Stimulated activated CD4-positive, alpha-beta T cell treated with anti-CD3 and anti-CD28 coated beads, Interleukin-1b, Interleukin-23, amount 100 ng/mL, for 48 hours (primary cell): ENCODE measurements at regions not wholly inside any gene's neighbourhood (a gene's known extent, or its start where the extent isn't known, plus 50 kb on each side); places are given as distances from the start of the nearest gene placed in this dataset.
"Not testable (repeated sequence)": the region's sequence is repeated elsewhere in the genome, so short reads cannot be mapped to it uniquely, and the experiment has no call there.

Experiments used
- DNase-seq: peaks from one replicate; pipeline ENCODE4 v3.0.0-alpha.2; 2020

DNA sequence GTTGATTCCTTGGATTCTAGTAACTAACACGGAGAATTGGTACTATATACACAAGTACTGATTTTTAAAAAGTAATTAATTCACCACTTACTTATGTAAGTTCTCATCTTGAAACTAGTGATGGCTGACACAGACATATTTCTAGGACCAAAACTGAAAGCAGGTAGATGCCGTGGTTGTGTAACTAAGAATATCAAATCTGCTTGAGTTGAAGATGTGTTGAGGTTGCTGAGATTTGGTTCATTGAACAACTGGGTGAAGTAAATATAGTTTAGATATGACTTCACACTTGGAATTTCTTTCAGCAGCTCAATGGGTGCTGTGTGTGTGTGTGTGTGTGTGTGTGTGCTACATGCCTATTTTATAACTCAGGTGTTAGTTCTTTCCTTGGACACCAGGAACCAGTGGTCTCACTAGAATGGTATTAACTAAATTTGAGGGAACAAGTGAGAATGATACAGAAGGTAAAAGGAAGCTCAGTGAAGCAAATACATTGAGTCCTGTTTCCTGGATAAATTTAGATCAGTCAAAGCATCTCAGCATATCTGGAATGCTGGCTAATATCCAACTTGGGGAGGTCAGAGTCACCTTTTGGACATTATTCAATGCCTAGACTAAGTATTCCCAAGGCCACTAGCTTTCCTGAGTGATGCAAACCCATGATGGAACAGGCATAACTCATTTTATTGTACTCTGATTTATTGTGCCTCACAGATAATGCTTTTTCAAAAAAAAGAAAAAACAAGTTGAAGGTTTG lies 110.7 kb upstream of the ZEB2 start:
- no peak for DNase-seq

- no peak for DNase-seq
Observed at GRCh38 chr2:144629935-144630334, 110.0 kb upstream of the ZEB2 start.

DNA sequence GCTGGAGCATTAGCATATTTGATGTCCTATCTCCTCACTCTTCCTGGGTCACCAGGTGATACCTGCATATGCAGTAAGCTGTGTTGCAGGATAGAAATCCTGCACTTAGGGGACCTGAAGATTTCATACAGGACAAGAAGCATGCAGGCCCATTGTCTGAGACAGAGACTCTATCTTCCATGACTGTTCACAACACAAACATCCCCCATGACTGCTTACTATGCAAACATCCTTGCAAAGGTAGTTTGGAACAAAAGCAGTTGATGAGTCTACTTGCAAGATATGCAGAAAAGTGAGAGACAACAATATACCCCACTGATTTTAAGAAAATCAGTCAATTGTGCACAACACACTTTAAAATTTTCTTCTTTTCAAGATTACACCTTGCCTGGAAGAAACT lies 108.6 kb upstream of the ZEB2 start:
- no peak for DNase-seq

- DNase-seq: no peak
Observed at GRCh38 chr2:144625626-144626025, 105.7 kb upstream of the ZEB2 start.

DNA sequence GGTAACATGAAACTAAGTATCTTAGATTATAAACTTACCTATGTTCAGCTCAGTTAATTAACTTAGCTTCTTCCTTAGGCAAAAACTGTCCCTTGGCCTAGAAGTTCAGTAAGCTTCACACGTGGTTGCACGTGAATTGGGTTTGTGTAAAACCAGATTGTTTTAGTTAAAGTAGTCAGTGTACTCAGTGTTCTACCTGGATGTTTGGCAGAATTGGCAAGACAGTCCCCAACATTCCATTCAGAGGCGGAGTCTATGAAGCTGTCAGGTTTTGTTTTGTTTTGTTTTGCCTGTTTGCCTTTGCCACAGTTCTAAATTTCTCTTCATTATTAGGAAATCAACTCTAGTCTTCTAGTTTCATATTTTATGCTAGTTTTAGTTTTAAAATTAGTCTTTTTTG lies 105.3 kb upstream of the ZEB2 start:
- no peak for DNase-seq

DNA sequence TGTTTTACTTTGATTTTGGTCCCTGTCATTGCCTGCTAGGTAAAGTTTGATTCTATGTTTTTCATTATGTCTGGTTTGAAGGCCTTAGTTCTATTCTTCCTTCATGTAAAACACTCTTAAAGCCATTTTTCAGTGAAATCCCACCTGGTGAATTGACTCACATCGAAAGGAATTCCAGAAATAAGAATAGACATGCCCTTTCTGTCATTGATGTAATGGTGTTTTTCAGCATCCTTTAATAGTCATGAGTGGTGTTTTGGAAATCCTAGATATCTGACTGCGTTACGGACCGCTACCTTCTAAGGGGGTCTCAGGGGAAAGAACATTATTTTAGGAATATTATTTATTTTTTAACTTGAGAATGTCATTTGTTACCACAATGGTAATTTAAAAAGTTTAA lies 104.5 kb upstream of the ZEB2 start:
- DNase-seq: no peak

DNA sequence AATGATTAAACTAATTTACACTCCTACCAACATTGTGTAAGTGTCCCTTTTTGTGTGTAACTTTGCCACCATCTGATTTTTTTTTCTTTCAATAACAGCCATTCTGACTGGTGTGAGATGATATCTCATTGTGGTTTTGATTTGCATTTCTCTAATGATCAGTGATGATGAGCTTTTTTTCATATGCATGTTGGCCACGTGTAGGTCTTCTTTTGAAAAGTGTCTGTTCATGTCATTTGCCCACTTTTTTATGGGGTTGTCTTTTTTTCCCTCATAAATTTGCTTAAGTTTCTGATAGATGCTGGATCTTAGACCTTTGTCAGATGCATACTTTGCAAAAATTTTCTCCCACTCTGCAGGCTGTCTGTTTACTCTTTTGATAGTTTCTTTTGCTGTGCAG lies 102.5 kb upstream of the ZEB2 start:
- DNase-seq: not testable (repeated sequence)

GRCh38 chr2:144621266-144621665 lies 101.3 kb upstream of the ZEB2 start:
- no peak for DNase-seq

DNA sequence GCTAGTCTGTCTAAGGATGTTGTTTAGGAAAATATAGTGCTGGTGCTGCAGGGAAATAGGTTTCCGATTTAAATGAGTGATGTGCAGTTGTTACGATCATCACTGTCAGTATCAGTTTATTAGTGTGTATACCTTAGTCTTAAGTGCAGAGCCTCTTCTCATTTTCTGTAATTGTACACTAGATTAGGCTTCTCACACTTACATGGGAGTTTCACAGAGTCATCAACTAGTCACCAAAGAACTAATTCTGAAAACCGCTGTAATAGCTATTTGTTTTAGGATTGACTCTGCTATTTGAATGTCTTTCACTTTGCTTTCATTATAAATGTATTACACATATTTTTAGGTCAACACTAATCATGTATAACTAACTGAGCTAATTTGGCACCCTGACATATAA lies 99.8 kb upstream of the ZEB2 start:
- no peak for DNase-seq

GRCh38 chr2:144617171-144617570 lies 97.3 kb upstream of the ZEB2 start:
- DNase-seq: not testable (repeated sequence)

DNA sequence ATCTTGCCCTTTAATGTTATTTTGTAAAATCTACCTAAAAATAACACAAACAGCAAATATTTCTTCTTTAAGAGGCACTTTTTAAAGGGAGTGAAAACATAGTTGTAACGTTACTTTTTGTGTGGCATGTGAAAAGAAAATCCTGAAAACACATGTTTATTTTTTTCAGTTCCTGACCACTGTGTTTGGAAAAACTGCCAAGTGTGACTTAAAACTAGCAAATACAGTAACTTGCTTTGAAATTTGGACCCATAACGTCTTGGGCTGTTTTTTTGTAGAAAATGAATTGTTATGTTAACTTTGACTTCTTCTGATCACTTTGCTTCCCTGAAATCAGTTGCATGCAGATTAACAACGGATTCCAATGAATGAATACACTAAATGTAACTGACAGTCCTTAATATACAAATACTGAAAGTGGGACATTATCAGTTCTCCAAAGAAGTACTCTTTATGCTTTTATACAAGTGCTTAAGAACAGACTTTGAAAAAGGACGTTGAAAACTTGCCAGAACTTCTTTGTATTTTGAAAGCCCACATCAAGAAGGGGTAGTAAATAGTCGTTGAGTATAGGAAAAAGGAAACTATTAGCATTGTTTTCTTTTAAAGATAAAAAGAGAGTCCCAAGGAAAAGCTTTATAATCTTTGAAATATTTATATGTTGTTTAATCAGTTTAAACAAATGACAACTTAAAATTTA lies 96.1 kb upstream of the ZEB2 start:
- DNase-seq: no peak

DNA sequence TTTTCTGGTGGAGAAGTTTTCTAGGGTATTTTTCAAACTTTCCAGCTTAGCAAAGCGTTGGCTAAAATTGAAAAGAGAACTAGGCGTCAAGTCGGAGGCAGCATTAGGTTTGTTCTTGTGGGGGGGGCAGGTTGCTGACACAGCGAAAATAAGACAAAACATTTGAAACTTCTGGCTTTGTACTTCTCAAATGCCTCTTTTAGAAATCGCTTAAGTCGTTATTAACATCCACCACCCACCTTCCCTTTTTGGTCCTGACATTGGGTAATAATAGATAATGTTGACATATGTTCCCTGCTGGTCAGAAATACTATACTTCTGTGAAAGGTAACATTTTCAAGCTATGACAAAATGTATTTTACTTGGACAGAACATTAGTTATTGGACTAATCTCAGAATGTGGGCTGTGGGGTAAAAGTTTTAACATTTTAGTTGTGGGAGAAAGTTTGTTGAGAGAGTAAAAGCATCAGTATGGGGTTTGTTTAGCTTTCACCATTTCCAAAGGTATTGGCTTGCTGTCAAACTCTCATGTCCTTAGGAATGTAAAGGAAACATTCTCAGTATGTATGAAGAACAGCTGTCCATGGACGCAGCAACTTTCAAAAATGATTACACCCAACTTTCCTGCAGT lies 88.1 kb upstream of the ZEB2 start:
- DNase-seq: no peak

DNA sequence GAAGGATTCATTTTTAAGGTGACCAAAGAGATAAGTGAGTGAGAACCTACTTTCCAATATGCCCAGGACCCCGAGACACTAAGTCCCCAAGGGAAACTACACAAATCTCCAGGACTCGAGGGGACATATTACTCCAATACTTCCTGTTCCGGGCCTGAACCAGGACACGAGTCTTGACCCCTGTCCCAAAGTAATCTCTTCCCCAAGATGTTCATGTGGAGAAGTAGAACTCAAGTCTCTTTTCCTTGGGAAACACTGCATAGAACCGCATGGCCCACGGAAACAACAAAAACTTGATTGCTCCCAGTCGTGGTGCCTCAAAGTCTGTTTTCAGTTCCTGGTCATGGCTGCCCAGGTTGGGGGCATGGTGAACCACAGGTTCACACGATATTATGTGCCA lies 87.2 kb upstream of the ZEB2 start:
- DNase-seq: no peak

DNA sequence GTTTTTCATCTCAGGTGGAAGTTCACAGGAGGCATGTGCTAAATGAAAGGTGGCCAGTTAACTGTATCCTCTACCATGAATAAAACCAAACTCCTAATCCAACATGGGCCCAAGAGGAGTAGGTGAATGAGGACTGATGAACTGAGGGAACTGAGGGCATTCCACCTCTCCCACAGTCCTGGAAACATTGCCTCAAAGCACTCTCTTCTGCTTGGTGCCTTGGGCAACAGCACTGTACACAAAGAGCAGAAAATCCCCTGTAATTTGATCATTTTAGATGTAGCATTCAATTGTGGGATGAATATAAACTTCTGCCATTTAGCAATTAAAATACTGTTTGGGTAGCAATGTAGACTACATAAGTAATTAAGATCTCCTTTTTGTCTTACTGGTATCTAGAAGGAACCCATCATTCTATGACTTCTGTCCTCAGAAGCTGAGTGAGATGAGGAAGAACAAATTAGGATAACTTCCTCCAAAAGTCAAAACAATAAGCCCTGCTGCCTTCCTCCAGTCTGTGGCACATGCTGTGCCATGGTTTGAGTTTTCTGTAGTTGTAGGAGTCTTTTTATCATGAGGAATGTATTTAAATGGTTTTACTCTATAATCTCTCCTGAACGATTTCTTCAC lies 86.7 kb upstream of the ZEB2 start:
- no peak for DNase-seq

GRCh38 chr2:144605231-144605840 lies 85.4 kb upstream of the ZEB2 start:
- no peak for DNase-seq

- DNase-seq: no peak
Observed at GRCh38 chr2:144603334-144603733, 83.4 kb upstream of the ZEB2 start.

DNA sequence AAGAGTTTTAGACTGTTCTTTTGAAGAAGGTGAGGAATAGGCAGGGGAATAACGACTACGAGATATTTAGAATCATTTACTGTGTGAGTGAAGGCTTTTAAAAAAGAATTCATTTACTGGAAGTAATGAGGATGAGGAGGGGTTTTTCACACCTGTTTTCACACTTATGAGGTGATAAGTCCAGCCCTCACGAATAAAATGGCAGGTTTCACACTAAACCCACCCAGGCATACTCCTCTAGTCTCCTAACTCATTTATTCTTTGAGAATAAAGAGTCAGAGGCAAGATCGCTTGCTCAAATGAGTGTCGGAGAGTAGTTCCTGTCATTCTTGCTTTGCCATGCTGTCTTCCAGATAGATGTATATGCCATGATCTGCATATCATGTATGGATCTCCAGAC lies 79.0 kb upstream of the ZEB2 start:
- DNase-seq: no peak

- DNase-seq: no peak
Observed at GRCh38 chr2:144597894-144598593, 78.1 kb upstream of the ZEB2 start.

GRCh38 chr2:144597388-144597787 lies 77.5 kb upstream of the ZEB2 start:
- no peak for DNase-seq

DNA sequence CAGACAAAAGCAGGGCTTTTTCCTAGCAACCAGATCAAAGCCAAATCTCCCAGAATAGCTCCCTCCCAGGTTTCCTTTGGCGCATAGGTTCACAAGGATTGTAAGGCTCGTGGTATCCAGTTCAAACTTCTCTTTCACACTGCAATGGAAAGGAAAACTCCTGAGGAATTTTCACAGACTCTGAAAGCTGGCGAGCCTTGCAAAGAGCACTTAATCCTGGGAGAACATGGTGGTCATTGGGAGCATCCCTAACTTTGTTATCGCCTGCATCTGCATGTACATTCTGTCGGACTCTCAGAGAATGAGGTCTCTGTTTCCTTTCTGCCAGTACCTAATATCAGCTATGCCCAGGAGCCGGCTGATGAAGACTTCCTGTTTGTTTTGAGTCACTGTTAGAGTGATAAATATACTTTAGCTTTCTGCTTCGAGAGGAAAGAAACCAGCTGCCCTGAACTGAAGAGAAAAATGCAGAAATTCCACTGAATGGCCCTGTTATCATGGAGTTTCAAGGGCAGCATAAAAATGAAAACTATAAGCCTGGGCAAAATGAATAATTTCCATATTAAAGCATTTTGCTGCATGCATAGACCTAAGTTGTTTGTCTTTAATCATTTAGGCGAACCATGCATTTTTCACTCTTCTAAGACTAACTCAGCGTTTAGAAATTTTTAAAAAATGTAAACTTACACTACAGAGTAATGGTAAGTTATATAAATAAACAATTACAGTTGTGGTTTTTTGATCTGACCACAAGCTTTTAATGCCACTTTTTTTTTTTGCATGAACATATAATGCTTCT lies 76.4 kb upstream of the ZEB2 start:
- DNase-seq: no peak

DNA sequence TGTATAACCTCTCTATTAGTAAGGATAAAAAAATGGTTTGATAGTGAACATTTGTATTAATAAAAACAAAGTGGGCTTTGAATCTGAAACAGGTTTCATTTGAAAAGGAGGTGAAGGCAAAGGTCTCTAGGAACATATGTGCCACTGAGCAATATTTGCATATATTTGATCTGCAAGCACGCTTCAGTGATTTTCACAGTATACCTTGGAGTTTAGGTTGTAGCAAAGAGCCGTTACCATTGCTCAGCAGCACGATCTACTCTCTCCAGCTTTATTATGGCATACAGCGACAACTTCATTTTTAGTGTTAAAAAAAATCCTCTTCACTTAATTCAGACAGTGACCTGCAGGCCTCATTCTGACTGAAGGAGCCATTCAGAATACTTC lies 75.8 kb upstream of the ZEB2 start:
- no peak for DNase-seq

GRCh38 chr2:144595279-144595678 lies 75.4 kb upstream of the ZEB2 start:
- no peak for DNase-seq
